ENCODE measurements at regions not wholly inside any gene's neighbourhood (a gene's known extent, or its start where the extent isn't known, plus 50 kb on each side); places are given as distances from the start of the nearest gene placed in this dataset.

DNA sequence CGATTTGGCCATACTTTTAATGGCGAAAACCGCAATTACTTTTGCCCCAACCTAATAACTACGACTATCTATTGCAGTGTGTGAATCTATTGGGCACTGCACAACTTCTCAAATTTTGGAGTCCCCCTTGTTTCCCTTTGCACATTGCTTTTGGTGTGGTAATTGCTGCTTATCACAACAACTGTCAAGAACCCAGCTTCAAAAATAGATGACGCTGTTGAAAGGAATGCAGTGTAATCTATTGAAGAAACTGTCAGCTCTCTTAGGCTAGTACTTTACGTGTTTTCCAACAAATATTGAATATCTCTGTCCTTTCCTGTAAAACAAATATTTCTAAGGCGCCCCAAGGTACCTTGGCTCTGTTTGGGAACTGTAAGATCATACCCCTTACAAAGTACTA lies 222.8 kb upstream of the UBE2E2 start:
- TF ChIP-seq, protein P1, sequence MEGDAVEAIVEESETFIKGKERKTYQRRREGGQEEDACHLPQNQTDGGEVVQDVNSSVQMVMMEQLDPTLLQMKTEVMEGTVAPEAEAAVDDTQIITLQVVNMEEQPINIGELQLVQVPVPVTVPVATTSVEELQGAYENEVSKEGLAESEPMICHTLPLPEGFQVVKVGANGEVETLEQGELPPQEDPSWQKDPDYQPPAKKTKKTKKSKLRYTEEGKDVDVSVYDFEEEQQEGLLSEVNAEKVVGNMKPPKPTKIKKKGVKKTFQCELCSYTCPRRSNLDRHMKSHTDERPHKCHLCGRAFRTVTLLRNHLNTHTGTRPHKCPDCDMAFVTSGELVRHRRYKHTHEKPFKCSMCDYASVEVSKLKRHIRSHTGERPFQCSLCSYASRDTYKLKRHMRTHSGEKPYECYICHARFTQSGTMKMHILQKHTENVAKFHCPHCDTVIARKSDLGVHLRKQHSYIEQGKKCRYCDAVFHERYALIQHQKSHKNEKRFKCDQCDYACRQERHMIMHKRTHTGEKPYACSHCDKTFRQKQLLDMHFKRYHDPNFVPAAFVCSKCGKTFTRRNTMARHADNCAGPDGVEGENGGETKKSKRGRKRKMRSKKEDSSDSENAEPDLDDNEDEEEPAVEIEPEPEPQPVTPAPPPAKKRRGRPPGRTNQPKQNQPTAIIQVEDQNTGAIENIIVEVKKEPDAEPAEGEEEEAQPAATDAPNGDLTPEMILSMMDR (IDR thresholded peaks at IDR 0.05; ENCODE audit: control extremely low read depth in 1 of 3, insufficient read depth in 1 of 3, low read depth in 1 of 3, low read length in 3 of 3), result no peak
- TF ChIP-seq CBX8 (IDR thresholded peaks at IDR 0.05; ENCODE audit: borderline replicate concordance, low read depth, low read length) (no peak), RAD21 (IDR thresholded peaks at IDR 0.05 in 1 of 2, conservative IDR thresholded peaks at IDR 0.05 in 1 of 2; ENCODE audit: low read depth in 2 of 2, low read length in 2 of 2) (no peak)

All from H1 (cell line).